ENCODE measurements at regions not wholly inside any gene's neighbourhood (a gene's known extent, or its start where the extent isn't known, plus 50 kb on each side); places are given as distances from the start of the nearest gene placed in this dataset.

GRCh38 chr15:72866866-72867616 is 83.5 kb upstream of the ADPGK start:
- DNase-seq (ENCODE audit: low read depth in 2 of 2) = no peak
- H3K4me3 ChIP-seq (replicated peaks in 1 of 2; ENCODE audit: low read depth in 2 of 2, low read length in 2 of 2) = no peak overlapping the region
- TF ChIP-seq CTCF (IDR thresholded peaks at IDR 0.05; ENCODE audit: low read depth, low read length) = no peak

GRCh38 chr15:72866182-72866581 is 82.6 kb upstream of the ADPGK start:
- H3K4me3 ChIP-seq (replicated peaks in 1 of 2; ENCODE audit: low read depth in 2 of 2, low read length in 2 of 2) = no peak overlapping the region
- DNase-seq (ENCODE audit: low read depth in 2 of 2) = no peak
- TF ChIP-seq CTCF (IDR thresholded peaks at IDR 0.05; ENCODE audit: low read depth, low read length) = no peak

GRCh38 chr15:72865486-72865885 is 81.9 kb upstream of the ADPGK start:
- no peak for DNase-seq (ENCODE audit: low read depth in 2 of 2)
- H3K4me3 ChIP-seq (replicated peaks in 1 of 2; ENCODE audit: low read depth in 2 of 2, low read length in 2 of 2) = no peak overlapping the region
- TF ChIP-seq CTCF (IDR thresholded peaks at IDR 0.05; ENCODE audit: low read depth, low read length) = no peak

GRCh38 chr15:72864681-72865080 is 81.1 kb upstream of the ADPGK start:
- TF ChIP-seq CTCF (IDR thresholded peaks at IDR 0.05; ENCODE audit: low read depth, low read length) = no peak
- no peak for DNase-seq (ENCODE audit: low read depth in 2 of 2)
- H3K4me3 ChIP-seq (replicated peaks in 1 of 2; ENCODE audit: low read depth in 2 of 2, low read length in 2 of 2) = no peak overlapping the region

GRCh38 chr15:72861354-72861910 is 77.9 kb upstream of the ADPGK start:
- H3K4me3 ChIP-seq (replicated peaks in 1 of 2; ENCODE audit: low read depth in 2 of 2, low read length in 2 of 2) = no peak overlapping the region
- DNase-seq (ENCODE audit: low read depth in 2 of 2) = no peak
- TF ChIP-seq CTCF (IDR thresholded peaks at IDR 0.05; ENCODE audit: low read depth, low read length) = no peak

GRCh38 chr15:72859757-72860145 is 76.2 kb upstream of the ADPGK start:
- no peak overlapping the region for H3K4me3 ChIP-seq (replicated peaks in 1 of 2; ENCODE audit: low read depth in 2 of 2, low read length in 2 of 2)
- TF ChIP-seq CTCF (IDR thresholded peaks at IDR 0.05; ENCODE audit: low read depth, low read length) = no peak
- DNase-seq (ENCODE audit: low read depth in 2 of 2) = no peak
